OCI-LY1 (cell line): ENCODE measurements at regions not wholly inside any gene's neighbourhood (a gene's known extent, or its start where the extent isn't known, plus 50 kb on each side); places are given as distances from the start of the nearest gene placed in this dataset.

Experiments
- EZH2 ChIP-seq: fragments of 200-600 bp; sonication (generic), shearing (Covaris generic); IDR thresholded peaks from 2 replicates; pipeline ENCODE4 v1.8.0; 2017; ENCODE audit warnings: borderline replicate concordance, mixed run types, mild to moderate bottlenecking, antibody characterized with exemption, low read length, moderate library complexity, mixed read lengths
- TF ChIP-seq, protein P1 (sequence below): fragments of 200-600 bp; sonication (generic), shearing (Covaris generic); IDR thresholded peaks from 2 replicates; pipeline ENCODE4 v1.5.1; 2017; ENCODE audit warnings: mild to moderate bottlenecking, antibody characterized with exemption, low read length, moderate library complexity, mixed read lengths

DNA sequence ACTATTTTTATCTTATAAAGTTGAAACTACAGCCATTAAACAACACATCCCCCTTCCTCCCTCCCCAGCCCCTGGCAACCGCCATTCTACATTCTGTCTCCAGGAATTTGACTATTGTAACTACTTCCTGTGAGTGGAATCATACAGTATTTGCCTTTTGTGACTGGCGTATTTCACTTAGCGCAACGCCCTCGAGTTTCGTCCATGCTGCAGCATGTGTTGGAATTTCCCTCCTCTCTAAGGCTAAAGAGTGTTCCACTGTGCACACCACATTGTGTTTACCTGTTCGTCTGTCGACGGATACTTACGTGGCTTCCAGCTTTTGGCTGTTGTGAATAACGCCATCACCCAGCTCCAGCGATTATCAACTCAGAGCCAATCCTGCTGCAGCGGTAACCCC lies 52.0 kb upstream of the DLG1 start:
- TF ChIP-seq, protein P1, sequence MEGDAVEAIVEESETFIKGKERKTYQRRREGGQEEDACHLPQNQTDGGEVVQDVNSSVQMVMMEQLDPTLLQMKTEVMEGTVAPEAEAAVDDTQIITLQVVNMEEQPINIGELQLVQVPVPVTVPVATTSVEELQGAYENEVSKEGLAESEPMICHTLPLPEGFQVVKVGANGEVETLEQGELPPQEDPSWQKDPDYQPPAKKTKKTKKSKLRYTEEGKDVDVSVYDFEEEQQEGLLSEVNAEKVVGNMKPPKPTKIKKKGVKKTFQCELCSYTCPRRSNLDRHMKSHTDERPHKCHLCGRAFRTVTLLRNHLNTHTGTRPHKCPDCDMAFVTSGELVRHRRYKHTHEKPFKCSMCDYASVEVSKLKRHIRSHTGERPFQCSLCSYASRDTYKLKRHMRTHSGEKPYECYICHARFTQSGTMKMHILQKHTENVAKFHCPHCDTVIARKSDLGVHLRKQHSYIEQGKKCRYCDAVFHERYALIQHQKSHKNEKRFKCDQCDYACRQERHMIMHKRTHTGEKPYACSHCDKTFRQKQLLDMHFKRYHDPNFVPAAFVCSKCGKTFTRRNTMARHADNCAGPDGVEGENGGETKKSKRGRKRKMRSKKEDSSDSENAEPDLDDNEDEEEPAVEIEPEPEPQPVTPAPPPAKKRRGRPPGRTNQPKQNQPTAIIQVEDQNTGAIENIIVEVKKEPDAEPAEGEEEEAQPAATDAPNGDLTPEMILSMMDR: no peak
- TF ChIP-seq EZH2: no peak
